ENCODE measurements at regions not wholly inside any gene's neighbourhood (a gene's known extent, or its start where the extent isn't known, plus 50 kb on each side); places are given as distances from the start of the nearest gene placed in this dataset.

- no peaks in the 10 kb centered on the region for H3K4me1 ChIP-seq (replicated peaks)
- no peak for TF ChIP-seq POLR2A (IDR thresholded peaks at IDR 0.05)
- TF ChIP-seq CTCF (IDR thresholded peaks at IDR 0.05): no peak
- no peak for TF ChIP-seq POLR2AphosphoS5 (IDR thresholded peaks at IDR 0.05)
- no peaks in the 10 kb centered on the region for H3K36me3 ChIP-seq
- no peaks in the 10 kb centered on the region for H3K9me3 ChIP-seq
- DNase-seq (ENCODE audit: low spot score): no peak
- H3K27me3 ChIP-seq (replicated peaks; ENCODE audit: insufficient read depth): no peaks in the 10 kb centered on the region
- intact Hi-C loops (cut with DNase I): loop anchor here (10.0 kb wide), 2 partner anchors 115 to 235 kb away; no protein-coding TSS in a partner anchor
- H3K4me3 ChIP-seq: no peak overlapping the region
- no peak overlapping the region for H3K27ac ChIP-seq
- WGBS: 69% methylated on average over 1 of the region's 1 CpG
Observed at GRCh38 chr6:80449726-80450125, 343.3 kb downstream of the BCKDHB start.

- Histone ChIP-seq H3K9me3 (no peaks in the 10 kb centered on the region), H3K27me3 (replicated peaks; ENCODE audit: insufficient read depth) (no peaks in the 10 kb centered on the region), H3K27ac (no peak overlapping the region), H3K4me1 (replicated peaks) (no peaks in the 10 kb centered on the region), H3K4me3 (no peak overlapping the region), H3K36me3 (no peaks in the 10 kb centered on the region)
- TF ChIP-seq POLR2AphosphoS5 (IDR thresholded peaks at IDR 0.05) (no peak), POLR2A (IDR thresholded peaks at IDR 0.05) (no peak)
- DNase-seq (ENCODE audit: low spot score): no peak
- intact Hi-C loops (cut with DNase I): no loop called here
- WGBS: 93% methylated on average over 5 of the region's 5 CpGs
Observed at GRCh38 chr6:80446454-80447045, 340.1 kb downstream of the BCKDHB start.

GRCh38 chr6:80445751-80446150 lies 339.3 kb downstream of the BCKDHB start:
- Histone ChIP-seq H3K27ac (no peak overlapping the region), H3K4me3 (no peak overlapping the region), H3K36me3 (no peaks in the 10 kb centered on the region), H3K4me1 (replicated peaks) (no peaks in the 10 kb centered on the region), H3K27me3 (replicated peaks; ENCODE audit: insufficient read depth) (no peaks in the 10 kb centered on the region), H3K9me3 (no peaks in the 10 kb centered on the region)
- intact Hi-C loops (cut with DNase I): no loop called here
- TF ChIP-seq POLR2A (IDR thresholded peaks at IDR 0.05) (no peak), CTCF (IDR thresholded peaks at IDR 0.05) (no peak), POLR2AphosphoS5 (IDR thresholded peaks at IDR 0.05) (no peak)
- no peak for DNase-seq (ENCODE audit: low spot score)

- Histone ChIP-seq H3K4me1 (replicated peaks) (no peaks in the 10 kb centered on the region), H3K27me3 (replicated peaks; ENCODE audit: insufficient read depth) (no peaks in the 10 kb centered on the region), H3K9me3 (no peaks in the 10 kb centered on the region), H3K4me3 (no peak overlapping the region), H3K36me3 (no peaks in the 10 kb centered on the region), H3K27ac (no peak overlapping the region)
- no peak for DNase-seq (ENCODE audit: low spot score)
- intact Hi-C loops (cut with DNase I): no loop called here
- TF ChIP-seq POLR2A (IDR thresholded peaks at IDR 0.05): no peak
- TF ChIP-seq POLR2AphosphoS5 (IDR thresholded peaks at IDR 0.05): no peak
- no peak for TF ChIP-seq CTCF (IDR thresholded peaks at IDR 0.05)
Observed at GRCh38 chr6:80442366-80442765, 335.9 kb downstream of the BCKDHB start.

GRCh38 chr6:80441131-80441530 lies 334.7 kb downstream of the BCKDHB start:
- no peak for DNase-seq (ENCODE audit: low spot score)
- Histone ChIP-seq H3K9me3 (no peaks in the 10 kb centered on the region), H3K27ac (no peak overlapping the region), H3K4me3 (no peak overlapping the region), H3K36me3 (no peaks in the 10 kb centered on the region), H3K27me3 (replicated peaks; ENCODE audit: insufficient read depth) (no peaks in the 10 kb centered on the region), H3K4me1 (replicated peaks) (no peaks in the 10 kb centered on the region)
- intact Hi-C loops (cut with DNase I): no loop called here
- TF ChIP-seq CTCF (IDR thresholded peaks at IDR 0.05) (no peak), POLR2AphosphoS5 (IDR thresholded peaks at IDR 0.05) (no peak)

All from prostate gland (tissue), 2 donors.